ENCODE measurements at regions not wholly inside any gene's neighbourhood (a gene's known extent, or its start where the extent isn't known, plus 50 kb on each side); places are given as distances from the start of the nearest gene placed in this dataset.
A peak's percentile ranks its signal among the peaks of the same experiment; 100 is the strongest.

DNA sequence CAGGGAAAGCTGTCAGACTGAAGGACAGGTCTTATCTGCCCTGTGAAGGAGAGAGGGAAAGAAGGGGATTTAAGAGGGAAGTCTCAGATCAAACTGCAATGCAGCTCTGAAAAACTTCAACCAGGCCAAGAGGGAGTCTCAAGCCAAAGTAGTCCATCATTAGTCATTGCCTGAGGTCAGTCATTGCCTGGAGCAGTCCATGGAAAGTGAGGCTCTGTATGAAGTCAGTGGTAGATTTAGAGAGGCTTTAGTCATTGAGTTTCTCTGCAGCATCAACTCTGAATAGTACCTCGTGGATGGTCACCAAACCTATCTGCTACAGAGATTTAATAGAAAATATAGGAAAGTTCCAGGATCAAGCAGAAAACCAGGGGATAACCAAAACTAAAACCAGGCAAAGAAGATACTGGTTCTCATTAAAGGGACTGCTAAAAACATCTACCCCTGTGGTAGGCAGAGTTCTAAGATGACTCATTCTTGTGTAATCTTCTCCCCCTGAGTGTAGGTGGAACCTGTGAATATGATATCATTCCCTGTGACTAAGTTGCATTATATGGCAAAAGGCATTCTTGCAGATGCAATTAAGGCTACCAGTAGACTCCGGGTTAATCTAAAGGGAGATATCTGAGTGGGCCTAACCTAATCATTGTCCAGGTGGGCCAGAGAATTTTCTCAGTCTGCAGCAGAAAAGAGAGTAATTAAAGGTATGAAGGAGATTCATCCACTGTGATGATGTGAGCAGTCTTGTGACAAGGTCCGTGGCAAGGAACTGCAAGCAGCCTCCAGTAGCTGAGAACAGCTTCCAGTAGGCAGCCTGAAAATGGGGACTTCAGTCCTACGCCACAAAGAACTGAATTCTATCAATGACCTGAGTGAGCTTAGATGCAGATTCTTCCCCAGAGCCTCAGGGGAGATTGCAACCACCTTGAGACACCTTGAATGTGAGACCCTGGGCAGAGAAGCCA lies 123.1 kb downstream of the GALC start:
- no peak for DNase-seq (ENCODE audit: low spot score)
- Mint-ChIP-seq H3K4me3 (ENCODE audit: unreplicated experiment) (no peak overlapping the region), H3K27me3 (ENCODE audit: unreplicated experiment) (no peaks in the 10 kb centered on the region), H3K9me3 (ENCODE audit: unreplicated experiment) (no peaks in the 10 kb centered on the region), H3K27ac (ENCODE audit: unreplicated experiment) (no peak overlapping the region), H3K4me1 (ENCODE audit: unreplicated experiment) (peaks cover 15% of the 10 kb centered on the region), H3K36me3 (ENCODE audit: low read depth, unreplicated experiment) (no peaks in the 10 kb centered on the region)
- TF ChIP-seq, protein P1, sequence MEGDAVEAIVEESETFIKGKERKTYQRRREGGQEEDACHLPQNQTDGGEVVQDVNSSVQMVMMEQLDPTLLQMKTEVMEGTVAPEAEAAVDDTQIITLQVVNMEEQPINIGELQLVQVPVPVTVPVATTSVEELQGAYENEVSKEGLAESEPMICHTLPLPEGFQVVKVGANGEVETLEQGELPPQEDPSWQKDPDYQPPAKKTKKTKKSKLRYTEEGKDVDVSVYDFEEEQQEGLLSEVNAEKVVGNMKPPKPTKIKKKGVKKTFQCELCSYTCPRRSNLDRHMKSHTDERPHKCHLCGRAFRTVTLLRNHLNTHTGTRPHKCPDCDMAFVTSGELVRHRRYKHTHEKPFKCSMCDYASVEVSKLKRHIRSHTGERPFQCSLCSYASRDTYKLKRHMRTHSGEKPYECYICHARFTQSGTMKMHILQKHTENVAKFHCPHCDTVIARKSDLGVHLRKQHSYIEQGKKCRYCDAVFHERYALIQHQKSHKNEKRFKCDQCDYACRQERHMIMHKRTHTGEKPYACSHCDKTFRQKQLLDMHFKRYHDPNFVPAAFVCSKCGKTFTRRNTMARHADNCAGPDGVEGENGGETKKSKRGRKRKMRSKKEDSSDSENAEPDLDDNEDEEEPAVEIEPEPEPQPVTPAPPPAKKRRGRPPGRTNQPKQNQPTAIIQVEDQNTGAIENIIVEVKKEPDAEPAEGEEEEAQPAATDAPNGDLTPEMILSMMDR (IDR thresholded peaks at IDR 0.05; ENCODE audit: unreplicated experiment), result no peak

DNA sequence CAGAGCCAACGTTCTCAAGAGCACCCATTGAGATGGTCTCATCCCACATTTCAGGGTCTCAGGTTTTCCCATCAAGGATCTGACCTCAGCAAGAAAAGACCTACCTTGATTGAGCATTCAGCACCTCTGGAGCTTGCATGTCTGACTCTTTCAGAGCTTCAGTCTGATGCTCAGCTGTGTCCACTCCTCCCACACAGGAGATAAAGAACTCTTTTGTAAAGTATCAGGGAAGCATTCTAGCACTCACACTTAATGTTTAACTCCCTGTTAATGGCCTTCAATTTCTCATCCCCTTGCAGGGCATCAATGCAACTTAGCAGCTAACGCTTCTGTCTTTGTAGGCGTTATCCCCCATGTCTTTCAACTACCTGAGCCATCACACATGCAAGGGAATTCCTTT lies 124.1 kb downstream of the GALC start:
- no peak for DNase-seq (ENCODE audit: low spot score)
- no peak overlapping the region for H3K4me3 Mint-ChIP-seq (ENCODE audit: unreplicated experiment)
- H3K27ac Mint-ChIP-seq (ENCODE audit: unreplicated experiment), result no peak overlapping the region
- TF ChIP-seq, protein P1 (IDR thresholded peaks at IDR 0.05; ENCODE audit: unreplicated experiment), result no peak
- H3K36me3 Mint-ChIP-seq (ENCODE audit: low read depth, unreplicated experiment), result no peaks in the 10 kb centered on the region
- peaks cover 17% of the 10 kb centered on the region for H3K4me1 Mint-ChIP-seq (ENCODE audit: unreplicated experiment)
- H3K9me3 Mint-ChIP-seq (ENCODE audit: unreplicated experiment), result no peaks in the 10 kb centered on the region
- no peaks in the 10 kb centered on the region for H3K27me3 Mint-ChIP-seq (ENCODE audit: unreplicated experiment)

DNA sequence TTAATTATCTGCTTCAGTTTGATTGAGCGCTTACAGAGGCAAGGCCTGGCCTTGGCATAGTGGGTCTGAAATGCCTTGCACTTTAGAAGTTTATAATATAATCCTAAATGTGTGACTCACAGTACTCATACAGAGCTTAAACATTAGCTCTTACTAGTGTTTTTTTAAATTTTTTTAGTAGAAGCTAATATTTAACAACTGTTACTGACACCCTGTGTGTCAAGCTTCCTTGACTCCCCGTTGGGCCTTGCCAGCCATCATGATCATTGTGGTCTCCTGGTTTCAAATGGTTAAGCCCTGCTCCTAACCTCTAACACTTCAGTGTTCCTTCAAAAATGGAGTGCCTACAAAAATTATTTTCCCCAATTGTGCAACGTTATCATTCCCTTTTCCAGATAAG lies 126.9 kb downstream of the GALC start:
- Mint-ChIP-seq H3K4me1 (ENCODE audit: unreplicated experiment) (peaks cover 21% of the 10 kb centered on the region), H3K27ac (ENCODE audit: unreplicated experiment) (no peak overlapping the region), H3K36me3 (ENCODE audit: low read depth, unreplicated experiment) (no peaks in the 10 kb centered on the region), H3K9me3 (ENCODE audit: unreplicated experiment) (no peaks in the 10 kb centered on the region), H3K27me3 (ENCODE audit: unreplicated experiment) (no peaks in the 10 kb centered on the region), H3K4me3 (ENCODE audit: unreplicated experiment) (no peak overlapping the region)
- TF ChIP-seq, protein P1 (IDR thresholded peaks at IDR 0.05; ENCODE audit: unreplicated experiment), result no peak
- DNase-seq (ENCODE audit: low spot score), result no peak

DNA sequence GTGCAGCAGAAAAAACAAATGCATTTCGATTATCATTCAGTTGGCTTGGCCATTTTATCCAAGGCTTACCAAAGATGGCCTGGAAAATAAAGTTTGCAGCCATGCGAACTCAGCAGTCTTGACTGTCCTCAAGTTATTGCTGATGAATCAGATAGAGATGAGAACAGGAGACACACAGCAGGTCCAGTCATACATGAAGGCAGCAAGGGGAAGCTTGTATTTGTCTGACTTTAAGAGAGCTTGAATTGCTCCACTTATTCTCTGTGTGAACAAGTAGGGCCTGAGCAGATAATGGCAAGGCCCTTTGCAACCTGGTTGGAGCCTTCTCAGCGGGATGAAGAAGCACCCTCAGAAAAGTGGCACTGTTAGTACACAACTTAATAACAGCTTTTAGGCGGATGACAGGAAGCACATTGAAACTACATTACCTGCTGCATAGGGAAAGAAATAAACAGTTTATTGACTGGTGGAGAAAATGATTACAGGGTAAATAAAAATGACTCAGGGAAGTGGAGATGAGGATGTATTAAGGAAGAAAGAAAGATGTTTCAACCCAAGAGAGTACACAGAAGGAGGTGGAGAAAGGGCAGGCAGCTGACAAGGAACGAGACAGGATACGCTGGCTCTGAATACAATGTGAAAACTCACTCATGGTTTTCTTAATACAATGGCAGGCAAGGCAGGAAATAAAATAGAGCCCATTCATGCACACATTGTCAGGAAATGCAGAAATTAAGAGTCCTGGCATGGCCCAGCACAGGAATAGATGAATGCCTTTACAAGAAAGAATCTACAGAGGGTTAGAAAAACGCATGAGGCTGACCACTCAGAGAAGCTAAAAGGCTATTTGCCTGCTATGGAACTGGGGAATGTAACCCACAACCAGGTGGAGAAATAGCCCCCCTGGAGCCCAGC lies 128.4 kb downstream of the GALC start:
- Mint-ChIP-seq H3K4me1 (ENCODE audit: unreplicated experiment) (peaks cover 21% of the 10 kb centered on the region), H3K9me3 (ENCODE audit: unreplicated experiment) (no peaks in the 10 kb centered on the region), H3K27ac (ENCODE audit: unreplicated experiment) (peak overlapping the region; percentile 74), H3K27me3 (ENCODE audit: unreplicated experiment) (no peaks in the 10 kb centered on the region), H3K4me3 (ENCODE audit: unreplicated experiment) (no peak overlapping the region), H3K36me3 (ENCODE audit: low read depth, unreplicated experiment) (no peaks in the 10 kb centered on the region)
- TF ChIP-seq, protein P1 (IDR thresholded peaks at IDR 0.05; ENCODE audit: unreplicated experiment), result no peak
- DNase-seq (ENCODE audit: low spot score), result no peak
